ENCODE measurements at regions not wholly inside any gene's neighbourhood (a gene's known extent, or its start where the extent isn't known, plus 50 kb on each side); places are given as distances from the start of the nearest gene placed in this dataset.
"Not testable (repeated sequence)": the region's sequence is repeated elsewhere in the genome, so short reads cannot be mapped to it uniquely, and the experiment has no call there.

GRCh38 chr2:89760762-89761161 lies 1069.3 kb downstream of the RPIA start:
- H3K4ac ChIP-seq (ENCODE audit: low read depth, low read length); H2BK5ac ChIP-seq (ENCODE audit: low read depth, low read length, poor library complexity, severe bottlenecking); BruUV-seq (replicated peaks); H3K56ac ChIP-seq (ENCODE audit: extremely low read depth, insufficient read depth, low read length); H2AK5ac ChIP-seq (ENCODE audit: low read depth, low read length); H4K91ac ChIP-seq (ENCODE audit: insufficient read depth, low read depth, low read length); H3K9me1 ChIP-seq (ENCODE audit: insufficient read depth, low read length); H3K4me1 ChIP-seq (ENCODE audit: control insufficient read depth, insufficient read depth, low read length); H2BK20ac ChIP-seq (ENCODE audit: low read depth, low read length); H2AK9ac ChIP-seq (replicated peaks; ENCODE audit: low read depth, low read length, poor library complexity); intact Hi-C loops (cut with micrococcal nuclease); CTCF ChIA-PET; H3K9ac ChIP-seq (ENCODE audit: low read depth, low read length); H3K23ac ChIP-seq (ENCODE audit: low read depth, low read length); H4K8ac ChIP-seq (ENCODE audit: low read depth in 2 of 2, low read length in 2 of 2); H2BK15ac ChIP-seq (ENCODE audit: low read depth, low read length); H4K5ac ChIP-seq (ENCODE audit: low read depth, low read length); H3K27me3 ChIP-seq (ENCODE audit: control insufficient read depth, insufficient read depth, low read length); H3K27ac ChIP-seq (ENCODE audit: insufficient read depth, low read length); POLR2A ChIA-PET (ENCODE audit: unreplicated experiment); in situ Hi-C loops (cut with MboI; ENCODE audit: low sequenced_read_pairs); H2AFZ ChIP-seq (replicated peaks; ENCODE audit: low read length, poor library complexity); H2BK120ac ChIP-seq (ENCODE audit: low read depth, low read length); H3K18ac ChIP-seq (ENCODE audit: low read depth, low read length); H3K14ac ChIP-seq (replicated peaks; ENCODE audit: low read depth, low read length); DNase-seq; dilution Hi-C loops (cut with HindIII; ENCODE audit: low sequenced_read_pairs, unreplicated experiment); H3K36me3 ChIP-seq (ENCODE audit: control insufficient read depth, insufficient read depth, low read length); H3K79me1 ChIP-seq (ENCODE audit: low read depth in 1 of 2, low read length in 2 of 2); H3K4me2 ChIP-seq (ENCODE audit: low read depth, low read length); H4K20me1 ChIP-seq (ENCODE audit: insufficient read depth, low read length); ATAC-seq (ENCODE audit: low read depth); H3K4me3 ChIP-seq (ENCODE audit: insufficient read depth, low read depth, low read length): not testable (repeated sequence)
- peaks cover 43% of the 10 kb centered on the region for H3K9me3 ChIP-seq (ENCODE audit: control insufficient read depth, insufficient read depth, low read length)
- no CpG with 5 or more reads among the region's 6 CpGs for WGBS, 2 experiments (ENCODE audit: extremely low coverage in 2 of 2, insufficient read length in 1 of 2)

GRCh38 chr2:89761171-89761570 lies 1069.7 kb downstream of the RPIA start:
- H3K56ac ChIP-seq (ENCODE audit: extremely low read depth, insufficient read depth, low read length); H4K91ac ChIP-seq (ENCODE audit: insufficient read depth, low read depth, low read length); H3K4me3 ChIP-seq (ENCODE audit: insufficient read depth, low read depth, low read length); H3K79me1 ChIP-seq (ENCODE audit: low read depth in 1 of 2, low read length in 2 of 2); H3K4me1 ChIP-seq (ENCODE audit: control insufficient read depth, insufficient read depth, low read length); H4K20me1 ChIP-seq (ENCODE audit: insufficient read depth, low read length); POLR2A ChIA-PET (ENCODE audit: unreplicated experiment); CTCF ChIA-PET; H4K8ac ChIP-seq (ENCODE audit: low read depth in 2 of 2, low read length in 2 of 2); H2AFZ ChIP-seq (replicated peaks; ENCODE audit: low read length, poor library complexity); dilution Hi-C loops (cut with HindIII; ENCODE audit: low sequenced_read_pairs, unreplicated experiment); H2BK5ac ChIP-seq (ENCODE audit: low read depth, low read length, poor library complexity, severe bottlenecking); H3K14ac ChIP-seq (replicated peaks; ENCODE audit: low read depth, low read length); H3K23ac ChIP-seq (ENCODE audit: low read depth, low read length); H3K27me3 ChIP-seq (ENCODE audit: control insufficient read depth, insufficient read depth, low read length); intact Hi-C loops (cut with micrococcal nuclease); BruUV-seq (replicated peaks); H3K18ac ChIP-seq (ENCODE audit: low read depth, low read length); H3K9ac ChIP-seq (ENCODE audit: low read depth, low read length); H2BK15ac ChIP-seq (ENCODE audit: low read depth, low read length); H3K27ac ChIP-seq (ENCODE audit: insufficient read depth, low read length); H4K5ac ChIP-seq (ENCODE audit: low read depth, low read length); ATAC-seq (ENCODE audit: low read depth); H3K36me3 ChIP-seq (ENCODE audit: control insufficient read depth, insufficient read depth, low read length); in situ Hi-C loops (cut with MboI; ENCODE audit: low sequenced_read_pairs); H3K4ac ChIP-seq (ENCODE audit: low read depth, low read length); H2AK5ac ChIP-seq (ENCODE audit: low read depth, low read length); H2BK120ac ChIP-seq (ENCODE audit: low read depth, low read length); H2BK20ac ChIP-seq (ENCODE audit: low read depth, low read length); H3K4me2 ChIP-seq (ENCODE audit: low read depth, low read length); DNase-seq; H2AK9ac ChIP-seq (replicated peaks; ENCODE audit: low read depth, low read length, poor library complexity); H3K9me1 ChIP-seq (ENCODE audit: insufficient read depth, low read length): not testable (repeated sequence)
- WGBS, 2 experiments (ENCODE audit: extremely low coverage in 2 of 2, insufficient read length in 1 of 2) = 33% methylated on average over 2 of the region's 2 CpGs; no CpG with 5 or more reads in 1 of the 2 experiments
- H3K9me3 ChIP-seq (ENCODE audit: control insufficient read depth, insufficient read depth, low read length) = peaks cover 45% of the 10 kb centered on the region
